Right kidney (tissue), 1 donor: ENCODE measurements at regions not wholly inside any gene's neighbourhood (a gene's known extent, or its start where the extent isn't known, plus 50 kb on each side); places are given as distances from the start of the nearest gene placed in this dataset.
"Not testable (repeated sequence)": the region's sequence is repeated elsewhere in the genome, so short reads cannot be mapped to it uniquely, and the experiment has no call there.

Source experiments
- DNase-seq: peaks from one replicate; pipeline ENCODE4 v3.0.0-alpha.2; 2016

DNA sequence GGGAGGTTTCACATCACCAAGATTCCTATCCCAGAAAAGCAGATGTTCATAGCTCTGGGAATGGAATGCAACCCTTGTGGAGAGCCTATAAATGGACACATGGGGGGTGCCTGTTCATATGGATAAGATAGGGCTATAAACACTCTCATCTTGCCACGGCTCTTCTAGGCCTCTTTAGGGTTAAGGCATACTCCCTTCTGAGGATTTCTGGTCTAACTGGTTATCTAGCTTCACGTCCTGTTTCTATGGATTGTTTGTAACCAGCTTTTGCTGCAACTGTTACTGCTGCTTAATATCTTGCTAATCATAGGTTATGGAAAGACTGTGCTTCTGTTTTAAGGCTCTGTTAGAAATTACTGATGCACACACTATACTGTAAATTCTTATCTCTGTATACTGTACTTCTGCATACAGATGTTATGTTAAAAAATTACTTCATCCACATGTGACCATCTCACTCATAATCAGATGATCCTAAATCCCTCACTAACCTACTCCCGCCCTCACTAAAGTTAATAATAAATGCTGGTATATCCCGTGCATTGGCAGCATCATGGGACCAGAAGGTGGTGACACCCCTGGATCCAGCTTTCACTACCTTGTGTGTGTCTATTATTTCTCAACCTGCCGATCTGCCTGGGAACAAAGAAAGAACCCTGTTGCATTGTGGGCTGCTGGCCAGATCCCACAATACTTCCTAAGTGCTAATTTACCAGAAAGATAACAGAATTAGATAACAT lies 68.7 kb downstream of the PRKAB2 start:
- not testable (repeated sequence) for DNase-seq

DNA sequence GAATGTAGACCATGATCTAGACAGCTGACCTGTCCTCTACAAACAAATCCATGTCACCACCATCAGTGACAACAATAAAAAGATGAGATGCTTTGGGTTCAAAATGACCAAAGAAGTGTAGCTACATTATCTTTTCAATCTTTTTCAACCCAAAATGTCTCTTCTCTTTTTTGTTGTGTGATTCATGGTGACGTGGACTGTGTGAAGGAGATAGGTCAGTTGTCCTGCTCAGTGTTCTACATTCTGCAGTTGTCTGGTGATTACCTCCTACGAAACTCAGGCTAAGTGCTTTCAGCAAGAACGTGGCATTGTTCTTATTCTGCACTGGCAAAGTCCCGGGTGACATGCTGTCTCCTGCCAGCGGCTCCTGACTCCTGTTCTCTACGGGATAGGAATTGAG lies 73.1 kb downstream of the PRKAB2 start:
- no peak for DNase-seq

DNA sequence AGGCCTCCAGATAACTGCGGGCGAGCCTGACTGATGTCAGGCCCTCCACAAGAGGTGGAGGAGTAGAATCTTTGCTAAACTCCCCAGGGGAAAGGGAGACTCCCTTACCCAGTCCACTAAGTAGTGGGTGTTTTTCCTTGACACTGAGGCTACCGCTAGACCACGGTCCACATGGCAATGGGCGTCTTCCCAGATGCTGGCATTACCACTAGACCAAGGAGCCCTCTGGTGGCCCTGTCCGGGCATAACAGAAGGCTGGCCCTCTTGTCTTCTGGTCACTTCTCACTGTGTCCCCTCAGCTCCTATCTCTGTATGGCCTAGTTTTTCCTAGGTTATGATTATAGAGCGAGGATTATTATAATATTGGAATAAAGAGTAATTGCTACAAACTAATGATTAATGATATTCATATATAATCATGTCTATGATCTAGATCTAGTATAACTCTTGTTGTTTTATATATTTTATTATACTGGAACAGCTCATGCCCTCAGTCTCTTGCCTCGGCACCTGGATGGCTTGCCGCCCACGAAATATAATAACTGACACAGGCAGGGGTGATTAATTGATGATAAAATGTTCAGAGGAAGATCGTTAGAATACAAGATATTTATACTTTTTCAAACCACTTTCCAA lies 73.8 kb downstream of the PRKAB2 start:
- DNase-seq, result not testable (repeated sequence)

DNA sequence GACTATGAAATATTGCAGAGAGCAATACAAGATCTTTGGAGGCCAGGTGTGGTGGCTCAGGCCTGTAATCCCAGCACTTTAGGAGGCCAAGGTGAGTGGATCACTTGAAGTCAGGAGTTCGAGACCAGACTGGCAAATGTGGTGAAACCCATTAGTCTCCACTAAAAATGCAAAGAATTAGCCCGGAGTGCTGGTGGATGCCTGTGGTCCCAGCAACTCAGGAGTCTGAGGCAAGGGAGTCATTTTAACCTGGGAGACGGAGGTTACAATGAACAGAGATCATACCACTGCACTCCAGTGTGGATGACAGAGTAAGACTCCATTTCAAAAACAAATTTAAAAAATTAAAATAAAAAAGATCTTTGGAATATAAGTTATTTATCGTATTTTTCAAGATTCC lies 76.6 kb downstream of the PRKAB2 start:
- DNase-seq, result no peak

DNA sequence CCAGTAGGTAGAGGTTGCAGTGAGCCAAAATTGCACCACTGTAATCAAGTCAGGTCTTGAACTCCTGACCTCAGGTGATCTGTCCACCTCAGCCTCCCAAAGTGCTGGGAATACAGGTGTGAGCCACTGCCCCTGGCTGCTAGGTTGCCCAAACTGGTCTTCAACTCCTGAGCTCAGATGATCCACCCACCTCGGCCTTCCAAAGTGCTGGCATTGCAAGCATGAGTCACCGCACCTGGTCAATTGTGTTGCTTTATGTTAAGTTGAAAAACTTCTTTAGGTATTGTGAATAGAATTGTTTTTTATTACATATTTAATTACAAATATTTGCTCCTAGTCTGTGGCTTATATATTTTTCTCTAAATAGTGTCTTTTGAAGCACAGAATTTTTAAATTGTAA lies 80.5 kb downstream of the PRKAB2 start:
- no peak for DNase-seq

DNA sequence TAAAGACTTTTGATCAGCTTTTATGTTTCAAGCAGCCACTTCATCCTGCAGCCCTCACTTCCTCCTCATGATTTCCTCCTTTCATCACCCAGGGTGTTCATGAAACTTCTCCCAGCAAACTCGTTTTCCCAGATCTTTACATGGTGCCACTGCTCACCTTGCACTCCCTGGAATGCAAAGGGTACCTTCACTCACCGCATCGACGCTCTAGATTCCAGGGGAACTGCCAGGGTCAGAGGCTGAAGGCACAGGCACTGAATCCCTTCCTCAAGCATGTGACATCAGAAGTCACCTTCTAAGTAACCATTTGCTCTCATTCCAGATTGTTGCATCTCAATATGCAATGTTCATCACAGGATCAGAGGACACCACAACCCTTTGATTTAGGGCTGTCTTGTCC lies 82.8 kb downstream of the PRKAB2 start:
- DNase-seq, result no peak

DNA sequence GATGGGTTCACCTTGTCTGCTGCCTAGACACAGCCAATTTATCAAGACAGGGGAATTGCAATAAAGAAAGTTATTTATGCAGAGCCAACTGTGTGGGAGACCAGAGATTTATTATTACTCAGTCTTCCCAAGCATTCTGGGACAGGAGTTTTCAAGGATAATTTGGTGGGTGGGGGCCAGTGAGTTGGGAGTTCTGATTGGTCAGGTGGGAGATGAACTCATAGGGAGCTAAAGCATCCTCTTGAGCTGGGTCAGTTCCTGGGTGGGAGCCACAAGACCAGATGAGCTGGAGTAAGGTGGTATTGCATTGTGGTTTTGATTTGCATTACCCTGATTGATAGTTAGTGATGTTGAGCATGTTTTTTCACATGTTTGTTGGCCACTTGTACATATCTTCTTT lies 86.1 kb downstream of the PRKAB2 start:
- DNase-seq, result no peak

DNA sequence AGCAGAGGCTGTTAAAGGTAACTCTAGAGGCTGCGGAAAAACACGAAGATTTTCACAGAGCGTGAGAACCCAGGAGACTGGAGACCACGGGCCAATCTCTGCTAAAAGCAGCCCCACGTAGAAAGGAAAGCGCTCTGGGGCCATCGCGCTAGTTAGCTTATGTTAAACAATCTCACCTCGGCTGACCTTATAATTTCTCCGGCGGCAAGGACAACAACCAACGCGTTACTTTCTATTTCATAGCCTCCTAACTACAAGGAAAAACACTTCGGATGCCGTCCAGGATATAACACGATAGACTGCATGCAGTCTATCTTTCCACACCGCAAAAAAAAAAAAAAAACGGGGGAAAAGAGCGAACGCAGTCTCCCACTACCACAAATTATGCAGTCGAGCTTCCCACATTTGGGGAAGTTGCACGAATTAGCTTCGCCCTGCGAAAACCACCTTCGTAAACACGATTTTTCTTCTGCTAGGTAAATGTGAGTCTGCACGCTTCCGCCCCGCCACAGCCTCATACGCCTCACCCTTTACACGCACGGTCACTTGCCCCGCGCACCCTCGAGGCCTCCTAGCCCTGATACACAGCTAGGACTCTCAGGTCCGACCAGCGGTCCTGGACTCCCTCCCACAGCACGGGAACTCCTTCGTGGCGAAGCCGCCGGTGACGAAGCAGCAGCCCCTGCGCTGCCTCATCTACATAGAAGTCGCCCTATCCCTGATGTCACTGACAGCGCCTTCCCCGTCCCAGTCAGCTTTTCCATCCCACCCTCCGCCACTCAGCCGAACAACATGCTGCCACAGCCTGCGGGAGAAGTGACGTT lies 87.8 kb downstream of the PRKAB2 start:
- DNase-seq, result peak; percentile 93

DNA sequence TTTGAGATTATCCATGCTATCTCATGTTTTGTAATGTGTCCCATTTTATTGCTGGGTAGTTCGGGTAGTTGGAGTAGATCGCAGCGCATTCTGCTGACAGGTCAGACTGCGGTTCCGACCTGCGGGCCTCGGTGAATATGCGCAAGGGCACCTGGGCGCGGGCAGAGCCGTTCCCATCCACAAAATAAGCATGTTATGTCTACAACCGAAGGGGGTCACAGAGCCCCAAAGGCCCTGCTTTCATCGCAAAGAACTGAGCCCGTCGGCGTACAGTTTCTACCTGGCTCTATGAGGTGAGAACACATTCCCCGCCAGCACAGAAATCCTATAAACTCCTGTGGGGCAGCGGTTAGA lies 88.4 kb downstream of the PRKAB2 start:
- no peak for DNase-seq

DNA sequence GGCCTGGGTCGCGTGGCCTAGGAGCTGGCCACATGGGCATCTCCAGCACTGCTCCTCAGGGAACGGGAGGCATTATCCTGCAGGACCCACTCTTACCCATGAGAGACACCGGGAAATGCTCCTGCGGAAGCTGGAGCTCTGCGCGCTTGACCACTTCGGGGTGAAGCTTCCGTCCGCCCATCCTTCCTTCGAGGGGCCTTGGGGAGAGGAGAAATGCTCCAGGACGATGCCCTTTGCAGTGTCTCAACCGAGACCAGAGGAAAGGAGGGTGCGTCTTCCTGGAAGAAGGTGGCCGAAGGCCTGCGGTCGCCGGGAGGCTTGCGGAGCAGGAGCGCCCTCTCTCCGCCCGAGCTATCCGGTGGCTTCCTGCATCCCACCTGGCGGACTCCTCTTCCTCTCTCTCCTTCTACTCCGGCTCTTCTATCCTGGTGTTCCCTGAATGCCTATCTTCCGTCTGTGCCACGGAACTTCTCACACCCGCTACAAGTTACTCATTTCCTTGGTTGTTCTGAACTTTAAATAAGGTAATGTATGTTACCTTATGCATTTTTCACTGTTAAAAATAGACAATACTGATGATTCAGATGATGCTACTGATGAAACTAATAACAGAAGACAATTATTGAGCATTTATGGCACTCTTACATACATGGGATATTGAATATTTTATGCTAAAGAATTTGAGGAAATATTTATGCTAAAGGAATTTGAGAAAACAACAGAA lies 91.4 kb downstream of the PRKAB2 start:
- peak; percentile 52 for DNase-seq

DNA sequence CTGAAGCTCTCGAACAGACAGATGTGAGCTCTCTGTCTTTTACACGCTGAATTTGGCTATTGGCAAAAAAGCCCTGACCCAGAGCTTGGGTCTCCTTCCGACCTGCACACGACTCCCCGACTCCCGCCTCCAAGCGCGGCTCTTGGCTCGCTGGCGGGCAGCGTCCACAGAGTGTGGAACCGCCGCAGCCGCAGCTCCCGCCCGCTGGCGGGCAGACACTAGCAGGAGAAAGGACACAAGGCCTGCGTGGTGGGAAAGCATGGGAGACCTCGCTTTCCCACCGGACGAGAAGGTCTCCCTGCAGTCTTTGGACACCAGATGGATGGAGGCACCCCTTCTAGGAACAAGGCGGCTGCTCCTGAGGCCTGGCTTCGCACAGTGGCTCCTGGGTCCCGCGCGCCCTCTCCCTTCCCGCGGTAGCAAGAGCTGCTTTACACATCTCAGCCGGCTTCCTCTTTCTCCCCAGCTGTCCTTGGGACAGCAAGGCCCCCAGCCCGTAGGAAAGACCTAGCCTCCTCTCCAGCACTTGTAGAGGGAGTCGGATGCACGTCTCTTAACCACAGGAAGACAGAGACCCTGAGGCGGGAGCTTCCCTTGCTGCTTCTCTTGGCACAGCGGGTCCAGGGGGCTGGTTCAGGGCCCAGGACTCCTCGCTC lies 92.1 kb downstream of the PRKAB2 start:
- peak; percentile 82 for DNase-seq

DNA sequence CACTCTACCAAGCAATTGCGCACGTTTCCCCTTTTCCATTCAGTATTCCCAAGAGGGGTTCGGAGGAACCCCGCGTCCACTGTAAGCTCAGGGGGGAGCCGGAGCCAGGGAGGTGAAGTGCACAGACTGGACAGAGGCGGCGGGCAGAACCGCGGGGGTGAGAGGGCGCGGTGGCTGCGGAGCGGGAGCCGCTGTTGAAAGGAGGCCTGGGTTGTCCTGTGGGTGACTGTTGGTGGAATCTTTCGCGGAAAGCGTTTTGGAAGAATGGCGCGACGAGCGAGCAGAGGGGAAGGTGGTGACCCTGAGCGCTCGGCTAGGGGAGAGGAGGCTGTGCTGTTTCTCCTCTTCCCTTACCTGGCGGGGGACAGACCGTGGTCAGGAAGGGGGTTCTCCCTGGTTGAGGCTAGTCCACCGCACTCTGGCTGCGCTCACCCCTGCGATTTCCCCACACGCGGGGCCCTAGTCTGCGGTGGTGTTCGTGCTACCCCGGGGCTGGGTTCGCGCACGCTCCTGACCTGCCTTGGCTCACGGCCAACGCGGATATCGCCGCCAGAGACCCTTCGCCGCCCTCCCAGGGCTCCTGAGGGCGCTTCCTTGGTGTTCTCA lies 92.8 kb downstream of the PRKAB2 start:
- DNase-seq, result peak; percentile 46

DNA sequence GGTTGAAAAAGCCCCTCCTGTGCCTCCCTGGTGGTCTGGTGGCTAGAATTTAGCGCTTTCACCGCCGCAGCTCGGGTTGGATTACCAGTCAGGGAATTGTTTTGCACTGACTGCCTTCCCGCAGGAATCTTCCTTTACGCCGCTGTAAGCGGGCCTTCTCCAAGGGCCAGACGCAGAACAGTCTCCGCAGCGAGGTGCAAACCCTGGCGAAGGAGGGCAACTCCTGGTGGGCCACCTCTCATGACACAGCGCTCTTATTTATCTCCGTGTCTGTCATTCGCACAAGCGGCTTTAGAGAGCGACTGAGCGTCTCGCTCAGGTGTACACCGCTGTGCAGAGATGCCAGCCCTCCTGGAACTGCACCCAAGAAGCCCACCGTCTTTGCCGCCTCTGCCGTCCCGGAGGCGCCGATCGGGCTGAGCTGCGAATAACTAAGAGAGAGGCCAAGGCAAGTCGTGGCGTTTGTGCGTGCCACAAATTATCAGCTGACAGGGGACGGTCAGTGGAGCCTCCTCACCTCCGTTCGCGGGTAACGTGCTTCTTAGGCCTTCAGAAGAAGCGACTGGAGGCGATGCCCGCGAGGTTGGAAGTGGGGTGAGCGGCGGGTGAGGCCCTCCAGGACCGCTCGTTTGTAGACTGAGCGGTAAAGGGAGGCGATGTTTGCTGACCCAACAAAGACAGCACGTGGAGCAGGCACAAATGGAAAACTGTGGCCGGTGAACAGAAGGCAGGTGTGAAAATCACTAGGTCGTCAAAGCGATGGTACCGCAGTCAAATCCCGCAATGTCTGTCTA lies 93.5 kb downstream of the PRKAB2 start:
- DNase-seq, result peak; percentile 57

DNA sequence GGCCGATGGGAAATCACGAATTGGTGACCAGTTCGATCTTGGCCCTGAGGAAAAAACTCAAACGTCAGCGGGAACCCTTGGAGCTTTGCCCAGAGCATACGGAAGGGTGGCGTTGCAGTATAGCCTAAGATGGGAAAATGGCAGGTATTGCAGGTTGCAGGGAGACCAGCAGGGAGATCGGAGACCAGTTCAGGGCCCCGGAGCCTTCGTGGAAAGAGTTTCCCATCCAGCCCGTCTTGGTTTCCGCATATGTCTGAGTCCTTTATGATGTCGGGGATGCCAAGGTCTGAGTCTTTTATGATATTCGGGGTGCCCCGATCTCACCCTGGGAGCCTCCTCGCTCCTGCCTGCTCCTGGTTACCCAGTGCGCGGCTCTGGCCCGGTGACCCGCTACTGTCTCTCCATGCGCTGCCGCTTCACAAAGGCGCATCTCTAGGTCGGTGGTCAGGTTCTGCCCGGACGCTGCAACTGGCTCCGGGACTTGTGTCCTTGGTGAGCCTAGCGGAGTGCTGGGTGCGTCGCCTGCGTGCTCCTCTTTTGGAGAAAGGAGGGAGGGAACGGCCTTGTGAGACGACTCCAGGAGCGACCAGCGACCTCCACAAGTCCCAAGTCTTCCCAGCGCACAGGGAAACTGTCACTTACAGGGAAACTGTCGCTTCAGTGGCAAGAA lies 94.2 kb downstream of the PRKAB2 start:
- DNase-seq, result peak; percentile 58

DNA sequence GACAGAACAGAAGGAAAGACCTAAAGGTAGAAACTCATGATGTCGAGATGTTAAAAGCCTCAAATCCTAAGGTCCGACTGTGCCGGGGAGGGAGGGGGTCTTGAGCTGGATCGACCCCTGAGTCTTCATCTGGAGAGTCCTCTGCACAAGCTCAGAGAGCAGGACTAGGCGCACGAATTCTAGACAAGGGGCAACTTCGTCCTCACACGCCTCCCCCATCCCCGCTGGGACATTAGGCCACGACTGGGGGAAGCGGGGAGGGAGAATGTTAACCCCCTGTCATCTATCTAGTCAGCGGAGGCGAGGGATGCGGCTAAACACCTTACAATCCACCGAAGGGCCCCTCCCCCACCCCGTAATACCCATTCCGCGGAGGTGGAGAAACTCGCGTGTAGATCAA lies 94.7 kb downstream of the PRKAB2 start:
- DNase-seq, result peak; percentile 28

DNA sequence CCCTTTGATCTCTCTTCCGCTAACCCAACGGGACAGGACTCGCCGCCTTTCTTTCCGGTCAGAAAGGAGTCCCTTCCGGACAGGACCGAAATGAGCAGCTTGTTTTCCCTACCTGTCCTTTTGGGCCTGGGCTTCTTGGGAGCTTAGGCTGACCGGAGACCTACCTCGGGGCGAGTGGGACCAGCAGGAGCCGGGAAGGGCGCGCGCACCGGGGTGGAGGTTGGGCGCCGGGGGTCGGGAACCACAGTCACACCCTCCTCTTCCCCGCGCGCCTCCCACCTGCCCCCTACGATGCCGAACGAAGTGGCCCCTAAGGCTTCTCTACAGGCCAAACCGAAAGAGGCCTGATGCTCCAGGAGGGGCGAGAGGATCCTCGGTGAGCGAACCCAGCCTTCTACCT lies 95.2 kb downstream of the PRKAB2 start:
- peak; percentile 13 for DNase-seq

DNA sequence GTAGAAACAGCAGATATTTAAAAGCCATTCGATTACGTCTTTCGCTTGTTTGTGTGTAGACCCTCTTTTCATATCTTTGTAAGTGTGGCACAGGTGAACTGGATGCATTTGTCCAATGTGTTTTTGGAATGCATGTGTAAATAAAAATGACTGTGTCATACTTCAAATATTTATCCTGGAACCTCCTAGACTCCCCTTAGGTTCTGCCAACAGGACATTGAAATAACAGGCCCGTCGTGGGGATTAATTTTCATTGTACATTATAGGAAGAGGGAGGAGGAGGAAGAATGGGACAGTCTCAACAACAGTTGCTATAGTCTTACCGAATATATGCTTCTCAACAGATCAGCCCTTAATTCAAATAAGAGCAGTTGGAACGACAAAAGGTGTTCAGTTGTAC lies 95.8 kb downstream of the PRKAB2 start:
- no peak for DNase-seq

DNA sequence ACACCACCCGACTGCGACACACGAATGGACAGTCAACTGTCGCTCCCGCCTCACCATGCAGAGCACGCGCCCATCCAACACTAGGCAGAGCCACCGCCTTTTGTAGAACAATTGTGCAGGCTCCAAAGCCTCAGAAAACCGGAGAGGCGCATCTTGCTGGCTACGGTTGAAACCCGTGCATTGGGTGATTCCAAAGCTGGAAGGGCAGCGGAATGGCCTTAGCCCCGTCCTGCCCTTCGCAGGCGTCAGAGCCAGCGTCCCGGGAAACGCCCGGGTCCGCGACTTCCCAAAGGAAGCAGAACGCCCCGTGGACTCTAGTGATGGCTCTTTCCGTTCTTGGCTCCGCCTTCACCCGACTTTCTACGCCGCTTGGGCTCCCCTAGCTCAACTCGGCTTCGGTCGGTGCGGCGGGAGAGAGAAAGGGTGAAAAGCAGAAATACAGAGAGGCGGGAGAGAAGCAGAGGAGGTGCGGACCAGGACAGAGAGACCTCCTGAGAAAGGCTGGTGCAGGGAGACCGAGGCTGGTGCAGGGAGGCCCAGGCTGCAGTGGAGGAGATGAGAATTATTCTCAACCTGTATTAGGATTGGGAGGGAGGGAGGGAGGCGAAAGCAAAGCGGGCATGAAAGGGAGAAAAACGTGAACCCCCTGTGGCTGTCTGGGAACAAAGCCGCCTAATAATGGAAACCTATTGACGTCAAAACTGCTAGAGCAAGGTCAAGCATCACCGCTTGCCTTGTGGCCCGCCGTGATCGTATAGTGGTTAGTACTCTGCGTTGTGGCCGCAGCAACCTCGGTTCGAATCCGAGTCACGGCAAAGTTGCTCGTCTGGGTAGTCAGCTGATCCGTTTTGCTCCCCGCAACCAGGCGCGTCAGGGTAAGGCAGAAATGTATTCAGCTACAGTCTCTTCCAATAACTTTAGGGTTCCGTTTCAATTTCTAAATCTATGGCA lies 99.5 kb downstream of the PRKAB2 start:
- peak; percentile 59 for DNase-seq

DNA sequence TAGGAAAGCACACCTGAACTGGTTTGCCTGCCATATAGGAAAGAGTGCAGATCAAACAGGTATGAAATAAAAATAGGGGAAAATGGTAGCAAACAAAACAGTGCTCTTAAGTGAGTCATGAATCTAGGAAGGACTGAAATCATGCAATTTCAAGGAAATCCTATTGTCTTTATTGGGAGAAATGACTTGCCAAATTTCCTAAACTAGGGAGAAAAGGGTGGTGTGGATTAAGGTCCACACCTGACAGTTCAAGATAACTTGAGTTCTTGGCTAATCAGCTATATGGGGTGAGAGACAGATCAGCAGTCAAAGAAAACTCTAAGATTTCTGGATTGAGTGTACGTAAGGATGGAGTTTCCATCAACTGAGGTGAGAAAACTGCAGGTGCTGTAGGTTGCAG lies 101.1 kb downstream of the PRKAB2 start:
- DNase-seq, result no peak
